Uterus (tissue), 2 donors: ENCODE measurements at regions not wholly inside any gene's neighbourhood (a gene's known extent, or its start where the extent isn't known, plus 50 kb on each side); places are given as distances from the start of the nearest gene placed in this dataset.

ENCODE experiments used
- POLR2A ChIP-seq, 2 donors: fragments of 450-650 bp; IDR thresholded peaks; one replicate each; pipeline ENCODE4 v1.6.1; 2016; ENCODE audit warnings: antibody characterized with exemption in 2 of 2, mild to moderate bottlenecking in 1 of 2, moderate library complexity in 1 of 2
- TF ChIP-seq, protein P1 (sequence below), 4 experiments: fragments of 200-600 bp in 2 of 4; fragments of 450-650 bp in 2 of 4; sonication (generic) in 2 of 4; IDR thresholded peaks; one replicate each; pipeline ENCODE4 v1.5.1; 2016 to 2019; ENCODE audit warnings: antibody characterized with exemption in 4 of 4, mild to moderate bottlenecking in 2 of 4, moderate library complexity in 1 of 4

- TF ChIP-seq, protein P1, sequence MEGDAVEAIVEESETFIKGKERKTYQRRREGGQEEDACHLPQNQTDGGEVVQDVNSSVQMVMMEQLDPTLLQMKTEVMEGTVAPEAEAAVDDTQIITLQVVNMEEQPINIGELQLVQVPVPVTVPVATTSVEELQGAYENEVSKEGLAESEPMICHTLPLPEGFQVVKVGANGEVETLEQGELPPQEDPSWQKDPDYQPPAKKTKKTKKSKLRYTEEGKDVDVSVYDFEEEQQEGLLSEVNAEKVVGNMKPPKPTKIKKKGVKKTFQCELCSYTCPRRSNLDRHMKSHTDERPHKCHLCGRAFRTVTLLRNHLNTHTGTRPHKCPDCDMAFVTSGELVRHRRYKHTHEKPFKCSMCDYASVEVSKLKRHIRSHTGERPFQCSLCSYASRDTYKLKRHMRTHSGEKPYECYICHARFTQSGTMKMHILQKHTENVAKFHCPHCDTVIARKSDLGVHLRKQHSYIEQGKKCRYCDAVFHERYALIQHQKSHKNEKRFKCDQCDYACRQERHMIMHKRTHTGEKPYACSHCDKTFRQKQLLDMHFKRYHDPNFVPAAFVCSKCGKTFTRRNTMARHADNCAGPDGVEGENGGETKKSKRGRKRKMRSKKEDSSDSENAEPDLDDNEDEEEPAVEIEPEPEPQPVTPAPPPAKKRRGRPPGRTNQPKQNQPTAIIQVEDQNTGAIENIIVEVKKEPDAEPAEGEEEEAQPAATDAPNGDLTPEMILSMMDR (IDR thresholded peaks at IDR 0.05) = no peak
- TF ChIP-seq POLR2A (IDR thresholded peaks at IDR 0.05) = no peak
Observed at GRCh38 chr20:54891907-54892306, 416.5 kb downstream of the DOK5 start.
